ENCODE measurements at regions not wholly inside any gene's neighbourhood (a gene's known extent, or its start where the extent isn't known, plus 50 kb on each side); places are given as distances from the start of the nearest gene placed in this dataset.
A peak's percentile ranks its signal among the peaks of the same experiment; 100 is the strongest.
"Not testable (repeated sequence)": the region's sequence is repeated elsewhere in the genome, so short reads cannot be mapped to it uniquely, and the experiment has no call there.

- H3K9me3 ChIP-seq (ENCODE audit: low read depth) = no peaks in the 10 kb centered on the region
These were observed 135.1 kb downstream of the TMEM30B start for GRCh38 chr14:61145903-61146481.

GRCh38 chr14:61145034-61145902 is 135.9 kb downstream of the TMEM30B start:
- peak; percentile 42 for DNase-seq (ENCODE audit: low spot score)
- WGBS (ENCODE audit: low lambda C conversion rate, missing lambda C conversion rate) = 45% methylated on average over 8 of the region's 8 CpGs
- no peak for TF ChIP-seq CTCF (IDR thresholded peaks at IDR 0.05; ENCODE audit: poor library complexity)
- TF ChIP-seq EZH2phosphoT487 (IDR thresholded peaks at IDR 0.05; ENCODE audit: low read depth, severe bottlenecking, unreplicated experiment) = no peak
- TF ChIP-seq EZH2 (IDR thresholded peaks at IDR 0.05; ENCODE audit: borderline replicate concordance) = no peak
- Histone ChIP-seq H3K27me3 (no peaks in the 10 kb centered on the region), H3K36me3 (replicated peaks; ENCODE audit: insufficient read depth, low read depth) (no peaks in the 10 kb centered on the region), H3K9me2 (replicated peaks; ENCODE audit: insufficient read depth) (no peaks in the 10 kb centered on the region), H3K4me2 (no peak overlapping the region), H4K20me1 (ENCODE audit: insufficient read depth, poor library complexity, severe bottlenecking) (no peaks in the 10 kb centered on the region), H3K9me3 (ENCODE audit: low read depth) (no peaks in the 10 kb centered on the region), H3K4me3 (no peak overlapping the region), H3K79me2 (no peaks in the 10 kb centered on the region), H2AFZ (no peak overlapping the region), H3K4me1 (ENCODE audit: insufficient read depth) (peaks cover 9% of the 10 kb centered on the region), H3K27ac (peak overlapping the region; percentile 87)

More at GRCh38 chr14:61145903-61146481, 135.1 kb downstream of the TMEM30B start:
- peak overlapping the region; percentile 87 for H3K27ac ChIP-seq
- H3K36me3 ChIP-seq (replicated peaks; ENCODE audit: insufficient read depth, low read depth) = no peaks in the 10 kb centered on the region
- no peak overlapping the region for H2AFZ ChIP-seq
- H3K9me2 ChIP-seq (replicated peaks; ENCODE audit: insufficient read depth) = no peaks in the 10 kb centered on the region
- no peaks in the 10 kb centered on the region for H4K20me1 ChIP-seq (ENCODE audit: insufficient read depth, poor library complexity, severe bottlenecking)
- peaks cover 9% of the 10 kb centered on the region for H3K4me1 ChIP-seq (ENCODE audit: insufficient read depth)
- no peak overlapping the region for H3K4me2 ChIP-seq
- peak; percentile 34 for DNase-seq (ENCODE audit: low spot score)
- no peaks in the 10 kb centered on the region for H3K27me3 ChIP-seq
- WGBS (ENCODE audit: low lambda C conversion rate, missing lambda C conversion rate) = 44% methylated on average over 7 of the region's 7 CpGs
- no peaks in the 10 kb centered on the region for H3K79me2 ChIP-seq
- no peak overlapping the region for H3K4me3 ChIP-seq
- TF ChIP-seq CTCF (IDR thresholded peaks at IDR 0.05; ENCODE audit: poor library complexity) (no peak), EZH2 (IDR thresholded peaks at IDR 0.05; ENCODE audit: borderline replicate concordance) (no peak), EZH2phosphoT487 (IDR thresholded peaks at IDR 0.05; ENCODE audit: low read depth, severe bottlenecking, unreplicated experiment) (no peak)

- not testable (repeated sequence) for H2AFZ ChIP-seq; H3K9me3 ChIP-seq (ENCODE audit: low read depth); H4K20me1 ChIP-seq (ENCODE audit: insufficient read depth, poor library complexity, severe bottlenecking); H3K4me3 ChIP-seq; H3K27me3 ChIP-seq; H3K4me2 ChIP-seq; H3K4me1 ChIP-seq (ENCODE audit: insufficient read depth); H3K79me2 ChIP-seq; DNase-seq (ENCODE audit: low spot score); H3K9me2 ChIP-seq (replicated peaks; ENCODE audit: insufficient read depth); H3K36me3 ChIP-seq (replicated peaks; ENCODE audit: insufficient read depth, low read depth)
- 87% methylated on average over 7 of the region's 7 CpGs for WGBS (ENCODE audit: low lambda C conversion rate, missing lambda C conversion rate)
- peak overlapping the region; percentile 87 for H3K27ac ChIP-seq
These were observed 136.8 kb downstream of the TMEM30B start for GRCh38 chr14:61144117-61145033.

Measured in hepatocyte (in vitro differentiated cells).